Hepatic stellate cell (primary cell): ENCODE measurements at regions not wholly inside any gene's neighbourhood (a gene's known extent, or its start where the extent isn't known, plus 50 kb on each side); places are given as distances from the start of the nearest gene placed in this dataset.

Experiments used
- DNase-seq: peaks from one replicate; pipeline ENCODE4 v3.0.0; 2011; ENCODE audit warnings: low spot score

DNA sequence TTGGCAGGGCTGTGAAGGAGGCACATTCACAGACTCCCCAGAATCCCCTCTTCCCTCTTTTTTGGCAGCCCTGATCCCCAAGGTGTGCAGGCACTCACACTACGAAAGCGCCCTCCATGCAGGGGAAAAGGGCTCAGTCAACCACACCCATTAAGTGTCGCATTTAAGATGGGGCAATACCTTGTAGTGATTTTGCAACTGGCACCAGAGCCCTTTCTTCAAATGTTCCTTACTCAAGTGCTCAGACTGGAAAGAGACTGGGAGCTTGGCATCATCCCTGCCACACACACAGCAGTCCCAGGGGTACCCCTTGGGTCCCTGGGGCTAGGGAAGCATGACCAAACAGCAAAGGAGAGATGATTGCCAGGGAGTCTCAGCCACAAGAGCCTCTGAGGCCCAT, 190.1 kb downstream of the HAUS1 start:
- DNase-seq = no peak

DNA sequence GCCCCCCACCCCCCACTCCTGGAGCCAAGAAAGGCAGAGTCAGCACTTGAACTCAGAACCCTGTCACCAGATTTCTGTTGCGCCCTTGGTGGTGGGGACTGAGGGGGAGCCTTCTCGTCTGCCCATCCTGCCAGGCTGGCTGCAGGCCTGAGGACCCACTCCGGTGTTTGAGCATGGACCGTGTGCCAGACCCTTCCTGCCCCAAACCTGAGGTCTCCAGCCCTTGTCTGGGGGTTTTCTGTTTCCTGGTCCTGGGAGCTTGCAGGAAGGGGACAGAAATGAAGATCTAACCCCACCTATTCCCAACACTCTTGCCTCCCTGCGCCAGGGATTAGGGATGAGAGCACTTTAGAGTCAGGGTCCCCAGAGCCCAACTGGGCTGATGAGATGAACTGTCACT, 190.6 kb downstream of the HAUS1 start:
- no peak for DNase-seq

DNA sequence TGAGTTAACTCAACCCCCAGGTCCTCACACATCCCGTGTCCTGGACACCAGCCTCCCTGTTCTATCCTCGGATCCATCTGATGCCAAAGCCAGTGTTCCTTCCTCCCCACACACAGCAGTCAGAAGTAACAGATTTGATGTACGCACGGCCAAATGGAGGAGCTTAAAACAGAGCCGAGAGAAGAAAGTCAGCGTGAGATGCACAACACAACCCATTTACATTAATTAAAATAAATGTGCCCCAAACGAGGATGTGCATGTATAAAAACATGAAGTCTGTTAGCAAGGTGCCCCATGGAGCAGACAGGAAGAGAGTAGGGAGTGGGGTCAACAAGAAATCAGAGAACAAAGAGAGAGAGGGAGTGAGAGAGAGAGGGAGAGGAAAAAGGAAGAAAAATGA, 191.2 kb downstream of the HAUS1 start:
- no peak for DNase-seq

DNA sequence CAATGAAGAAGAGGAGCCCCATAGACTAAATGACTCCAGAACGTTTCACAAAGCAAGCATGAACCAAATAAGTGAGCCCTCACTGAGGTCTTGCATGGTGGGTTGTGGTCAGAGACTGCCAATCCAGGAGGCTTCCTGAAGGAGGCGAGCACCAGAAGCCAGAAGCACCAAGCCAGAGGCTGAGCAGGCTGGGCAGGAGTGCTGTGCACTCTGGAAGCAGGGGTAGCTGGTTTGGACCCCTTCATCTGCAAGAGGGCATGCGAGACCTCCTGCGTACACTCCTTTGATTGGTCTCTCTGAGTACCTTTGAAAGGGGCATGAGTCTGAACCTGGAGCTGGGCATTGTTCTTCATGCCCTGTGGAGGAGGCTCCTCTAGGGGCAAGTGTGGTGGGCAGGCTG, 192.5 kb downstream of the HAUS1 start:
- no peak for DNase-seq

DNA sequence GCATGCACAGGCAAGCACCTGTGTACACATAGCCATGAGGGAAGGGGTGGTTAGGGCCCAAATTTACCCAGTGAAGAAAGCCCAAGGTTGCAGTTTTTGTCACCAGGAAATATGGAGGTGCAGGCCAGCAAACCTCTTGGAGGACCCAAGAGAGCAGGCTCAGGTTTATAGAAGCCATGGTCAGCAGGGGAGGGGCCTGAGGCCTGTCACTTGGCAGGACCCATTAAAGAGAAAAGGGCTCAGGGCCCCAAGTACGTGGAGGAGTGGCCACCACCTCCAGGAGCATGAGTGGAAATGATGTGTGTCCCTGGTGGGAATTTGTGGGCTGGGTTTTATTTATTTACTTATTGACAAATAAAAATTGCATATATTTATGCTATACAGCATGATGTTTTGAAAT, 192.9 kb downstream of the HAUS1 start:
- DNase-seq = no peak

DNA sequence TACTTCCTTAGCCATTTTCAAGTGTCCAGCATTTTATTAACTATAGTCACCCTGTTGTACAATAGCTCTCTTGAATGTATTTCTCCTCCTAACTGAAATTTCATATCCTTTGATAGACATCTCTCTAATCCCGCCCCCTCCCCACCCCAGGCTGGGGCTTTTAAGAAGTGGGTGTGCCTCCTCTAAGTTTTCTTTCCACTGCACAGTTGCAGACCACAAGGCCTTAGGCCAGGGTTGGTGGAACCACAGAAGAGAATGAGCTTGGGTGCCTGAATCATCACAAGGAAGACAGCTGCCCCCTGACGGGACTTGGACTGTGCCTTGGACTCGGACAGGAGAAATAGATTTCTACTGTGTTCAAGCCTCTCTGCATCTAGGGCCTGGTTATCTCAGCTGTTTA, 193.4 kb downstream of the HAUS1 start:
- DNase-seq = no peak

DNA sequence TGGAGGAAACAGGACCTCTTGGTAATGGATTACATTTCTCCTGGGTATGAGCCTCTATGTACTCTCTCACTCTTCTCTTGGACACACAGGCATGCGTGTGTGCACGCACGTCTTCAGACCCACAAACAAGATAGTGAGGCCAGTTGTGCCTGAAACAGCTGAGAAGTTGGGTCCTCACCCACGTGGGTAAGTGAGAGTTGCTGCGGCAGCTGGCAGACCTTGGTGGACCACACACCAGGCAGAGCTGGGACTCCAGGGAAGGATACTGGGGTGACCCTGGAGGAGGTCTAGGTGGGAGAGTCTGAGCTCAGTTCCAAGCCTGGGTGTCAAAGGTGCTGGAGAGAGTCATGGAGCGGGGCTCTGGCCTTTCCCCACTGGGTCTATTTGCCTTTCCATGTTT, 194.3 kb downstream of the HAUS1 start:
- DNase-seq = no peak

DNA sequence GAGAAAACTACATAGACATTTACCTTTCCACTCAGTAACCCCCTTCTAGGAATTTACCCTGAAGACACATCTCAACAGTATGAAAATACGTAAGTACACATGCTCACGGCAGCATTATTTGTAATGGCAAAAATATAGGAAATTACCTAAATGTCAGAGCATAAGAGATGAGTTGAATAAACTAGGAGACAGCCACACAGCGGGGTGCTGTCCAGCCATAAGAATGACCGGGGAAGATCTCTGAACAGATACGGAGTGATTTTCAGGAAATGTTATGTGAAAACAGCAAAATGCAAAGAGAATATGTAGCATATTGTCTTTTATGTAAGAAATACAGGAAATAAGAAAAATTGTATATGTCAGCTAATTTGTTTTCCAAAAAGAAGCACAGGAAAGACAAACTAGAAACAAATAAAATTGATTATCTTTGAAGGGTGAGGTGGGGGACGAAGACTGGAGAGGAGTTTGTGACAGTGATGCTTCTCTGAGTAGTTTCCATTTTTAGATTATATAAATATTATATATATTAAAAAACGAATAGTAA, 195.4 kb downstream of the HAUS1 start:
- no peak for DNase-seq

DNA sequence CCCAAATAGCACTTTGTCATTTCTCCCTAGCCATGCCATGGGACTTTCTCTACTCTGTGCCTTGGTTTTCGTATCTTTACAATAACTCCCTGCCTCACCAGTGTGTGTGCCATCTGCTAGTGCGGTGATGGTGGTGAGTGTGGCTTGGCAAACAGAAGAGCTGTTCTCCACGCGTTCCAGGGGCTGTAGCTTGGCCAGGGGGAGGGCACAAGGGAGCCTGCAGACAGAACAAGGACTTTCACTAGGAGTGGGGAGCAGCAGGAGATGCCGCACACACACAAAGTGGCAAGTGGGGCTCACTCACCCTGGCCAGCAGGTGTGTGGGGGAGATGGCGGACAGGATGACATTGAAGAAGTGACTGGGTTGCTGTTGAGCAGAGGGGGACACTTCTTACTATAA, 196.9 kb downstream of the HAUS1 start:
- no peak for DNase-seq

DNA sequence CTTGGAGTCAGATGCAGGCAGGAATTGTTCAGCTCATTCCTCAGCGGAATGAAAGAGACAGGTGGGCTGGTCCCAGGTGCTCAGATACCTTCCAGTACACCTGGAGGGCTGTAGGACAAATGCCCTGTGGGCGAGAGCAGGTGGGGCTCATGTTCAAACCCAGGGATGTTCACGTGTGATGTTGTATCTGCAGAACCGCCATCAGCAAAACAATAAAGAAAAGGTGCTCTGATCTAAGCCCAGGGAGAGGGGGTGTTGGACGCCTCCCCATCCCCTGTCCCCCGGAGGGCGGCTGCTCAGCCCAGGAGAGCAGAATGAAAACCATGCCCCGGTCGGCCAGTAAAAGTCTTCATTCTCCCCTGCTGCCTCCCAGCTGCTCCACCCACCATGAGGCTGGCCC, 197.4 kb downstream of the HAUS1 start:
- no peak for DNase-seq

DNA sequence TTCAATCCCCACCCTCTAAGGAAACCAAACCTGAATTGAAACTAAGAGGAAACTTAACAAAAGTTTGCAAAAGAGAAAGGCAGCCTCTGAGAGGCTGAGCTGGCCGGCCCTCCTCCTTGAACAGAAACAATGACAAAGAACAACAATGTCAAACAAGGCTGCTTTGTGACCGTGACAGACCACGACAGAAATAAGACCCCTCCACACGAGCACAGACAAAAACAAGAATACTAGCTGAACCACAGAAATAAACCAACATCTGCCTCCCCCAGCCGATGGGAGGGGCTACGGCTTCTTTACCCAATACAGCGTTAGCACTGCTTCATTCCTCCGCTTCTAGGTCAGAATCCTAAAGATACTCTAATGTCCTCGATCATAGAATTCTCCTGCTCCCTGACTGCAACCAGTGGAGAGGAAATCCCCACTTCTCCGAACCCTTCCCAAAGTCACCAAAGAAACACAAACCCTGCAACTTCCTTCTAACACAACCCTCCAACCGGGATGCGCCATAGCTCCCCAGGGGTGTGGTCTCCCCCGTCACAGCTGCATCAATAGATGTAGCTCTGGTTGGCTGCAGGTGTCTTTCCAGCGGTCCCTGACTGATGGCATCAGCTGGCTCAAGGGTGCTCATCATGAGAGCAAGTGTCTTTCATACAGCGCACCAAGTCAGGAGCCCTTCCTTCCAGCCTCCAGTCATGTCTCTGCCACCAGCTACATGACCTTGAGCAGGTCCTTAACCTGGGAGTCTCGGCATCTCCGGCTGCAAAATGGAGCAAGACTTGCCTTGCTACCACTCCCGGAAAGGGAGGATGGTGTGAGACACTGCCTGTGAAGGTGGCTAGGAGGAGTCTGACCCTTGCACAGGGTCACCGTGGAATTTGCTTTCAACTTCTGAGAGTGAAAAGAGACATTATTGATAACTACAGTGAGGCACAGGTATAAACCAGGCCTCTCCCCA, 198.6 kb downstream of the HAUS1 start:
- DNase-seq = no peak

DNA sequence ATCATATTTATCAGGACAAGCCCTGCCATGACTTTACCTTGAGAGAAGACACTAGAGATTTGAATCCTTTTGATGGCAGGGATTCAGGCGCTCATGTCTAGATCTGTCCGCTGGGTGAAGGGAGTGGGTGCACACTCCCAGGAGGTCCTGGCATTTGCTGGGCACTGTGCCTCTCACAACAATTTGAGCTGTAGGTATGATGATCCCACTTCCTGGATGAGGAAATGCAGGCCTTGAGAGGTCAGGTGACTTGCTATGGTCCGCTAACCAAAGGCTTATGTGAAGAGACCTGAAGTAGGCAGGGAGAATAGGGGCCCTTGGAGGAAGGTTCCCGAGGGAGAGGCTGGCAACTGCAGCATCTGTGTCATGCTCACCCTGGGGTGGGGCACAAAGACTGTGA, 206.1 kb downstream of the HAUS1 start:
- DNase-seq = no peak

DNA sequence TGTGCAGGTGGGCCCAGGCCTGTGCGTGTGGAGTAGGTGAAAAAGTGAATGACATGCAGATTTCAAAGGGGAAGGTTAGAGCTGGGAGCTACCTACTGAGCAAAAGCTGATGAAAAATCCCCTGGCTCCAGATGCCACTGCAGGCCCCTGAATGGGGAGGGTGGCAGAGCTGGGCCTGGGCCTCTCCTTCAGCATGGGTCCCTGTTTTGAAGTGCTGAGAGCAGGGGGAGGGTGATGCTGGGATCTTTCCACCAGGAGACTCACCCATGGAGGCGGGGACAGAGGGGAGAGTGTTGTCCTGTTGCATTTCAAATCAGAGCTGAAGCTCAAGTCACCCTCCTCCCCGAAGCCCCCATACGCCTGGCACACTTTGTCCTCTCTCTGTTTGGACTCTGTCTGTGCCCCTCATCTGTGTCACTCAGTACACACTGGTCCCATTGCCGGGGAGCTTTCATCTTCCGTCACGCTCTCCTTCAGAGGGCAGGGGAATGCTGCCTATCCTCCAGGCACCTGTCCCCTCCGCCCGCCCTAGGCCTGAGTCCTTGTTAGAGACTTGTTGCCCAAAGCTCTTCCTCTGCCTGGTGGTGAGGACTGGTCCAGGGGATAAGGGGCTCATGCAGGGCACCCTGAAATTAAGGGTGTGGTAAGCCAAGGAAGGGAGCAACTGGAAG, 206.6 kb downstream of the HAUS1 start:
- no peak for DNase-seq

DNA sequence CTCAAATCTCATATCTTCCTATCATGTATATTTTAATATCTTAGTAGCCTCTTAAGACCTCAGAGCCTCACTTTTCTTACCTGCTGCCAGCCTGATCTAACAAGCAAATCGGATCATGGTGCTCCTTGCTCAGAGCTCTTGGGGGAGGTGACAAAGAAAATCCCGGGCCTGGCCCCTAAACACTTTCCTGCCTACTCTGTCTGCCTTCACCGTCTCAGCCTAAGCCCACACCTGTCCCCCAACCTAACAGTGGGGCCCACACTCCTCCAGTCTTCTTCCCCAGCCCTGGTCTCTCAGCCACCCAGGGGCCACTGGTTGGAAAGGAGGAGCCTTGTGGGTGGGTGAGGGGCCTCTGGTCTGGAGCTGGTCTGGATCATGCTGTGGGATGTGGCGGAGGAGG, 207.3 kb downstream of the HAUS1 start:
- no peak for DNase-seq

DNA sequence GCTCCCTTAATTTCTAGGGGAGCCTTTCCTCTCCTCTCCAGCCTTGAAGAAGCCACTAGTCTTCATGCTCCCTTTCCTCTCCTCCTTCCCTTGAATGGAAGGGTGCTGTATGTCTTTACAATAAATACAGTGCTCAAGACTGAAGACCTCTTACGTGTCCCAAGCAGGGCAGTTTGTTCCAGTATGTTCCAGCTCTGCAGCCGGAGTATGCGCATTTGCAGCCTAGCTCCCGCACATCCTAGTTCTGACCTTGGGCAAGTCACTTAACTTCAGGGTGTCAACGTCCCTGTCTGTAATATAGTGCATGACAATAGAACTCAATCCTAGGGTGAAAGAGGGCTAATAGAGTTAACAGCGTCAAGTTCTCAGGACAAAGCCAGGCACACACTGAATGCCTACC, 208.0 kb downstream of the HAUS1 start:
- no peak for DNase-seq

DNA sequence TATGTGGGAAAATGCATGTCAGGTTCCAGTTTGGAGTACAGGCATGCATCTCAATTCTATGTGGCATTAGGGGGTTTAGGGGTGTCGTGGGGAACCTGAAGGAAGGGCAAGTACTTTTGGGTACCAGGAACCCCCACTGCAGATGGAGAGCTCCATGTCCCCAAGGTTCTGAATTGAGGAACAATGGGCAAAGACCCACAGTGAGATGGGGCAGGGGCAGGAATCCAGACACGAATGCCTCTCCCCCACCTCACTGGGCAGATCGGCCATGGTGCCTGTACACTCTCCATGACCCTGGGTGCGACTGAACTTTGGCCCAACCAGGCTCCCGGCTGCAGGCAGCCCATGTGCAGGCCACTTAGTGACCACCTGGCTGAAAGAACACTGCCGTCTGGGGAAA, 209.3 kb downstream of the HAUS1 start:
- DNase-seq = no peak

DNA sequence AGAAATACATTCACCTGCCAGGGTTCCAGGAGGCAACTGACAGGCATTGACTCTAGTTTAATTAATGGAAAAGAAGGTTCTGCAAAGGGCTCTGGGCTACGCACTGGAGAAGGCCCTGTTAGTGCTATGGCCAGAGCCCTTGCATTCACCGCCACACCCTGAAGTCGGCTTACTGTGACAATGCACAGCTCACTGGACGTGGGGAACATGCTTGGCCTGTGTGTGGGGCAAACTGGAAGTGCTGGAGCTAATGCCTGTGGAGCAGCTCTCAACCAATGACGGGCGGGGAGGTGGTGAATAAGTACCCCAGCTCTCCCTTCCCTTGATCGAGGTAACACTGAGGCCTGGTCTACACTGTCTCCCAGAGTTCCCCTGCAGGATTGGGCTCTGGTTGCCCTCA, 209.8 kb downstream of the HAUS1 start:
- no peak for DNase-seq

DNA sequence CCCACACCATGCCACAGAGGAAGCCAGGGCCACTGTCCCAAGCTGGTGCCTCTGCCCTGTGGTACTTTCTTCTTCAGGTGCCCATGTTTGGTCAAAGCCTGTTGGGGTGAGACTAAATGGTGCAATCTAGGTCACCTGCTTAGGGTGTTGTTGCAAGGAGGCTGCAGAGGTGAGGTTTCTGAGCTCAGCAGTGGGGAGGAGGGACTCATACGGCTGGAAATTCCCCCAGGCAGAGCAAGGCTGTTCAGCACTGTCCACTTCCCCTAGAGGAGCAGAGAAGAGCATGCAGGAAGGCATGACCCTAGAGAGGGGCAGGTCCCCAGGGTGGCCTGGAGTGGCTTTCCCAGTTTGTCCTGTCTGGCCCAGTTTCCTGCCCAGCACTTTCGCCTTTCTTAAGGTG, 211.0 kb downstream of the HAUS1 start:
- no peak for DNase-seq

DNA sequence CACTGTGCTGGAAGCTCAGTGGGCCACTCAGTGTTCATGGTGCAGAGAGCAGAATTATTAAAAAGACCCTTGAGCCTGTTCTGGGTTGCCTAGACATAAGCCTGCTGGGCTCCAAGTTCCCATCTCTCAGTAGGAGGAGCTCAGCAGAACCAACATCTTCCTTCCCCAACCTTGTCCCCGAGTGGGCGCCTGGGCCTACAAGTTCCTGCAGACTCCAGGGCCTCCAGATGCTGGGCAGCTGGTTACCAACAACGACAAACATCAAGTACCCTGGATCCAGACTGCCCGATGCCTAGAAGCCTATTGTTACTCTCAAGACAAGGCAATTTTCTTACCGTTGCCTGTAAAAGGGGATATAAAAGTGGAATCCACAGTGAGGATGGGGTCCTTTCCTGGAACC, 214.2 kb downstream of the HAUS1 start:
- no peak for DNase-seq

DNA sequence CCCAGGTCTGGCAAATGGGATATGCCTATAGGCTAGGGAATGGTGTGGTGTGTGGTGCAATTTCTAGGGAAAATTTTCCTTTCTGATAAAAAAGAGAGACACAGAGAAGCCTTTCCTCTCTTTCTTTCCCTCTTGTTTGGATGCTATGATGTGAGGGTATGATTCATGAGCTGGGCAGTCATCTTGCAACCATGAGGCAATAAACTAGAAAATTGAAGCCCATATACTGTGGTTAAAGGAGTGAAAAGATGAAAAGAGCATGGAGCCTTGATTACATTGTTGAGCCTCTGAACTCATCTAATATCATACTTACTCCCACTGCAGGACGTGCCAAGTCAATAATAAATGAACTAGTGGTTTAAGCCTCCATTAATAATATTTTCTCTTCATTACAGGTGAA, 215.6 kb downstream of the HAUS1 start:
- no peak for DNase-seq

DNA sequence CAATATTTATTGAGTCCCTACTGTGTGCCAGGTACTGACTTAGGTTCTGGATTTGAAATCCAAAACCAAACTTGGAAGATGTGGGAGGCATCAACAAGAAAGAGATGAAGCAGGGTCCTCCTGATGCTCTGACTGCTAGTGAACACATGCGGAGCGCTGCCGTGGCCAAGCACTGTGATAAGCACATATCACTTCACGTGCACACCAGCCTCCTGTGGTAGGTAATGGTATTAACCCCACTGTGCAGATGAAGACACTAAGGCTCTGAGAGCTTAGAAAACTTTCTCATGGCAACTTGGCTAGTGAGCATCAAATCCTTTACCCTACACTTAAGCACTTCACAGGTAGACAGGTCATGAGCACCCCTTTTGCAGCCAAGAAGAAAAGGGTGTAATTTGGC, 216.1 kb downstream of the HAUS1 start:
- DNase-seq = no peak

DNA sequence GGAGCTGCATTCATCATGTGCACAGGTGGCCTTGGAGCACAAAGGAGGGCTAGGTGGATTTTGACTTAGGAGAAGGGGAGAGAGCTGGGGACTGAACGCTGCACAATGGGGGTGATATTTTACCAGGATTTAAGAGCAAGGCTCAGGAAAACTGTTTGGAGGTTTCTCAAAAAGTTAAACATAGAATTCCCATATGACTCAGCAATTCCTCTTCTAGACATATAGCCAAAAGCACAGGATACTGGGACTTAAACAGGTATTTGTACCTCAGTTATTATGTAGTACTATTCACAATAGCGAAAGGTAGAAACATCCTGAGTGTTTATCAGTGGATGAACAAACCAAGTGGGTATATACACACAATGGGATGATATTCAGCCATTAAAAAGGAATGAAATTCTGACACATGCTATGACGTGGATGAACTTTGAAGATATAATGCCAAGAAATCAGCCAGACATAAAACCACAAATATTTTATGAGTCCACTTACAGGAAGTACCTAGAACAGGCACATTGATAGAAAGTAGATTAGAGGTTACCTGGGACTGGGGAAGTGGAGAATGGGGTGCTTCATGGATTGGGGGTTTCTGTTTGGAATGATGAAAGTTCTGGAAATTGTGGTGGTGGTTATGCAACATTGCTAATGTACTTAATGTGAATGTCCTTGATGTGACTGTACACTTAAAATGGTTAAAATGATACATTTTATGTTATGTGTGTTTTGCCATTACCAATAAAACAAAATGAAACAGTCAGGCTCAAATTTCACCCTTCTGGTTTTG, 216.9 kb downstream of the HAUS1 start:
- no peak for DNase-seq

DNA sequence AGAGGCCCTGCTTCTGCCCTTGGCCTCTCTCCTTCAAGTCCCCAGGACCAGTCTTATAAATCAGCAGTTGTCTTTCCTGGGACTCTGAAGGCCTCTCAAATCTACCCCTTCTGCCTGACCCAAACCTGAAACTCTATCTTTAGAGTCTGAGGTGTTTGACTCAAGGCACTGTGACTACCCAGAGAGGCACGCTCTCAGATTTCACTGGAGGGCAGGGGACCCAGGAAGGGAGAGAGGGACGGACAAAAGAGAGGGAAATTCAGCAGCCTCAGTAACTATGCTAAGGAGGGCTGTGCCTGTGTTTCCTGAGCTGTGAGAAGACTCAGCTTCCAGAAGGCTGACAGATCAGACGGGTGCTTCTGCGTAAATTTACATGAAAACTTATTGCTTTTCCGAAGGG, 217.8 kb downstream of the HAUS1 start:
- no peak for DNase-seq
